A673 (cell line): ENCODE measurements at regions not wholly inside any gene's neighbourhood (a gene's known extent, or its start where the extent isn't known, plus 50 kb on each side); places are given as distances from the start of the nearest gene placed in this dataset.

Source experiments
- EZH2 ChIP-seq: fragments of 200-600 bp; sonication (generic); IDR thresholded peaks from 2 replicates; pipeline ENCODE4 v1.6.1; 2017; ENCODE audit warnings: borderline replicate concordance, low read depth, mild to moderate bottlenecking, mixed read lengths, antibody characterized with exemption, low read length; ENCODE audit not compliant: poor library complexity, severe bottlenecking
- TF ChIP-seq, protein P1 (sequence below): fragments of 300-800, 200-600 bp; sonication (generic); conservative IDR thresholded peaks from 2 replicates; pipeline ENCODE4 v1.5.1; 2017; ENCODE audit warnings: low read depth, mild to moderate bottlenecking, antibody characterized with exemption, low read length, moderate library complexity, mixed read lengths

DNA sequence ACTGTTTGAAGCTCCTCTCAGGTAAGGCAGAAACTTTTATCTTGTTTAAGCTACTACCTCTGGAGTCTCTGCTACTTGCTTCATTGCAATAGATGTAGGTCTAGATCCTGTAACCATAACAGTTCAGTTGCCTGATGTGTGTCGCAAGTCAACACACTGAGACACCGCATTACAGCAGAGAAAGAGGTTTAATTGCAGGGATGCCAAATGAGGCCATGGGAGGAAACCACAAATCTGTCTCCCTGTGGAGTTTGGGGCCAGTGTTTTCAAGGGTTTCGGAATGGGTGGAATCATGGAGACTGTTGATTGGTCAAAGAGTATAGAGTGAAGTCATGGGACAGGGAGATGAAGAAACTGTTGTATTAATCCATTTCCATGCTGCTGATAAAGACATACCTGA, 57.1 kb upstream of the RBM24 start:
- TF ChIP-seq, protein P1, sequence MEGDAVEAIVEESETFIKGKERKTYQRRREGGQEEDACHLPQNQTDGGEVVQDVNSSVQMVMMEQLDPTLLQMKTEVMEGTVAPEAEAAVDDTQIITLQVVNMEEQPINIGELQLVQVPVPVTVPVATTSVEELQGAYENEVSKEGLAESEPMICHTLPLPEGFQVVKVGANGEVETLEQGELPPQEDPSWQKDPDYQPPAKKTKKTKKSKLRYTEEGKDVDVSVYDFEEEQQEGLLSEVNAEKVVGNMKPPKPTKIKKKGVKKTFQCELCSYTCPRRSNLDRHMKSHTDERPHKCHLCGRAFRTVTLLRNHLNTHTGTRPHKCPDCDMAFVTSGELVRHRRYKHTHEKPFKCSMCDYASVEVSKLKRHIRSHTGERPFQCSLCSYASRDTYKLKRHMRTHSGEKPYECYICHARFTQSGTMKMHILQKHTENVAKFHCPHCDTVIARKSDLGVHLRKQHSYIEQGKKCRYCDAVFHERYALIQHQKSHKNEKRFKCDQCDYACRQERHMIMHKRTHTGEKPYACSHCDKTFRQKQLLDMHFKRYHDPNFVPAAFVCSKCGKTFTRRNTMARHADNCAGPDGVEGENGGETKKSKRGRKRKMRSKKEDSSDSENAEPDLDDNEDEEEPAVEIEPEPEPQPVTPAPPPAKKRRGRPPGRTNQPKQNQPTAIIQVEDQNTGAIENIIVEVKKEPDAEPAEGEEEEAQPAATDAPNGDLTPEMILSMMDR: no peak
- no peak for TF ChIP-seq EZH2
